OCI-LY3 (cell line): ENCODE measurements at regions not wholly inside any gene's neighbourhood (a gene's known extent, or its start where the extent isn't known, plus 50 kb on each side); places are given as distances from the start of the nearest gene placed in this dataset.

Experiments used
- H2AFZ ChIP-seq: fragments of 200-600, 300-600 bp; shearing (Covaris generic); 2 replicates; pipeline ENCODE4 v1.6.0; 2014; ENCODE audit warnings: antibody characterized with exemption, low read depth, low read length
- H3K27ac ChIP-seq: fragments of 200-600, 300-600 bp; sonication (generic); 2 replicates; pipeline ENCODE4 v1.5.1; 2014; ENCODE audit warnings: mild to moderate bottlenecking, low read length, moderate library complexity, mixed read lengths
- H3K27me3 ChIP-seq: fragments of 200-600, 300-600 bp; sonication (generic); 2 replicates; pipeline ENCODE4 v1.6.1; 2014; ENCODE audit warnings: low read depth, low read length, mixed read lengths
- H3K36me3 ChIP-seq: fragments of 200-600, 300-600 bp; sonication (generic); replicated peaks from 2 replicates; pipeline ENCODE3; 2014; ENCODE audit warnings: low read depth, low read length, mixed read lengths
- H3K4me1 ChIP-seq: fragments of 300-600, 200-600 bp; sonication (generic); 2 replicates; pipeline ENCODE4 v1.6.1; 2014; ENCODE audit warnings: low read length, mixed read lengths
- H3K4me2 ChIP-seq: fragments of 200-600, 300-600 bp; sonication (generic); 2 replicates; pipeline ENCODE4 v1.6.1; 2014; ENCODE audit warnings: low read length, mixed read lengths
- H3K4me3 ChIP-seq: fragments of 300-600, 200-600 bp; sonication (generic); 2 replicates; pipeline ENCODE4 v1.5.1; 2014; ENCODE audit warnings: antibody characterized with exemption, mild to moderate bottlenecking, low read length, moderate library complexity
- H3K79me2 ChIP-seq: fragments of 300-600, 200-600 bp; shearing (Covaris generic); 2 replicates; pipeline ENCODE4 v1.6.1; 2014; ENCODE audit warnings: mild to moderate bottlenecking, low read length, mixed read lengths
- H3K9ac ChIP-seq: fragments of 300-600, 200-600 bp; shearing (Covaris generic); 2 replicates; pipeline ENCODE4 v1.6.0; 2014; ENCODE audit warnings: mild to moderate bottlenecking, low read length, moderate library complexity
- H3K9me3 ChIP-seq: fragments of 200-600, 300-600 bp; shearing (Covaris generic); 2 replicates; pipeline ENCODE4 v1.6.1; 2014; ENCODE audit warnings: low read length, mixed read lengths; ENCODE audit not compliant: insufficient read depth
- H4K20me1 ChIP-seq: fragments of 200-600, 300-600 bp; sonication (generic); 2 replicates; pipeline ENCODE4 v1.6.1; 2016; ENCODE audit warnings: low read length, mixed read lengths; ENCODE audit not compliant: insufficient read depth
- EZH2phosphoT487 ChIP-seq: fragments of 200-600 bp; shearing (Covaris generic); IDR thresholded peaks from 2 replicates; pipeline ENCODE4 v1.6.1; 2018; ENCODE audit warnings: antibody characterized with exemption, mixed run types, low read depth
- TF ChIP-seq, protein P1 (sequence below): fragments of 200-600, 300-600 bp; sonication (generic); IDR thresholded peaks from 2 replicates; pipeline ENCODE4 v1.5.1; 2014; ENCODE audit warnings: antibody characterized with exemption, low read length, low read depth

DNA sequence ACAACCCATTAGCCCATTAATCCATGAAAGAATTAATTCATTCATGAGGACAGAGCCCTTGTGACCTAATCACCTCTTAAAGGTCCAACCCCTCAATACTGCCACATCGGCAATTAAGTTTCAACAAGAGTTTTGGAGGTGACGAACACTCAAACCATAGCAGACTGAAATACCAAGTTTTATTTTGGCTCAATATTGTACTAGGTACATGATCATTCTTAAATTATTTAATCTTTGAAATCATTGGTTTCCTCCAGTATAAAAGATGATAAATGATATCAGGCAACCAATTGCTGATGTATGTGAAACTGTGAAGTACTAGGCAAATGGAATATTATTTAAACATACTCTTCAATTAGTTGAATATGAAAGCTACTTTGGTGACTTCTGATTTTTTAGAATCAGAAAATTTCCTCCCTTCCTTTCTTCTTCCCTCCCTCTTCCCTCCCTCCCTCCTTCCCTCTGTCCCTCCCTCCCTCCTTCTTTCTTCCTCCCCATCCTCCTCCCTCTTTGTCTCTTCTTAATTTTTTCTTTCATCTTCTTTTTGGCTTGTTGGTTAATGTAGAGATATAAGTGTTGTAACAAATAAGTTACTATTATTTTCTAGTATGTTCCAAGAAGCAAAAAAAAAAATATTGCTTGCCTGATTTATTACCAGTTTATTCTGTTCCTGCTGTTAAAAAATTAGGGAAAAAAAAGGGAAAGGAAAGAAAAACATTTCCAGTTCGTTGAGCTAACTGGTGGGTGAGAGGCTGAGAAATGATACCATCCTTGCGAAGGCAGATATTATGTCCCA, 233.9 kb upstream of the ZNF217 start:
- no peaks in the 10 kb centered on the region for H3K27me3 ChIP-seq
- H3K4me2 ChIP-seq: peak overlapping the region; percentile 49
- H3K79me2 ChIP-seq: no peaks in the 10 kb centered on the region
- TF ChIP-seq EZH2phosphoT487: no peak
- TF ChIP-seq, protein P1, sequence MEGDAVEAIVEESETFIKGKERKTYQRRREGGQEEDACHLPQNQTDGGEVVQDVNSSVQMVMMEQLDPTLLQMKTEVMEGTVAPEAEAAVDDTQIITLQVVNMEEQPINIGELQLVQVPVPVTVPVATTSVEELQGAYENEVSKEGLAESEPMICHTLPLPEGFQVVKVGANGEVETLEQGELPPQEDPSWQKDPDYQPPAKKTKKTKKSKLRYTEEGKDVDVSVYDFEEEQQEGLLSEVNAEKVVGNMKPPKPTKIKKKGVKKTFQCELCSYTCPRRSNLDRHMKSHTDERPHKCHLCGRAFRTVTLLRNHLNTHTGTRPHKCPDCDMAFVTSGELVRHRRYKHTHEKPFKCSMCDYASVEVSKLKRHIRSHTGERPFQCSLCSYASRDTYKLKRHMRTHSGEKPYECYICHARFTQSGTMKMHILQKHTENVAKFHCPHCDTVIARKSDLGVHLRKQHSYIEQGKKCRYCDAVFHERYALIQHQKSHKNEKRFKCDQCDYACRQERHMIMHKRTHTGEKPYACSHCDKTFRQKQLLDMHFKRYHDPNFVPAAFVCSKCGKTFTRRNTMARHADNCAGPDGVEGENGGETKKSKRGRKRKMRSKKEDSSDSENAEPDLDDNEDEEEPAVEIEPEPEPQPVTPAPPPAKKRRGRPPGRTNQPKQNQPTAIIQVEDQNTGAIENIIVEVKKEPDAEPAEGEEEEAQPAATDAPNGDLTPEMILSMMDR: no peak
- H3K4me3 ChIP-seq: peak overlapping the region; percentile 19; the same call in 1 of the 2 replicates
- H4K20me1 ChIP-seq: no peaks in the 10 kb centered on the region
- H3K4me1 ChIP-seq: peaks cover 43% of the 10 kb centered on the region
- no peak overlapping the region; the same call in 1 of the 2 replicates for H3K9ac ChIP-seq
- H3K9me3 ChIP-seq: no peaks in the 10 kb centered on the region
- peak overlapping the region; percentile 60 for H2AFZ ChIP-seq
- no peaks in the 10 kb centered on the region for H3K36me3 ChIP-seq
- peak overlapping the region; percentile 7; the same call in 1 of the 2 replicates for H3K27ac ChIP-seq

DNA sequence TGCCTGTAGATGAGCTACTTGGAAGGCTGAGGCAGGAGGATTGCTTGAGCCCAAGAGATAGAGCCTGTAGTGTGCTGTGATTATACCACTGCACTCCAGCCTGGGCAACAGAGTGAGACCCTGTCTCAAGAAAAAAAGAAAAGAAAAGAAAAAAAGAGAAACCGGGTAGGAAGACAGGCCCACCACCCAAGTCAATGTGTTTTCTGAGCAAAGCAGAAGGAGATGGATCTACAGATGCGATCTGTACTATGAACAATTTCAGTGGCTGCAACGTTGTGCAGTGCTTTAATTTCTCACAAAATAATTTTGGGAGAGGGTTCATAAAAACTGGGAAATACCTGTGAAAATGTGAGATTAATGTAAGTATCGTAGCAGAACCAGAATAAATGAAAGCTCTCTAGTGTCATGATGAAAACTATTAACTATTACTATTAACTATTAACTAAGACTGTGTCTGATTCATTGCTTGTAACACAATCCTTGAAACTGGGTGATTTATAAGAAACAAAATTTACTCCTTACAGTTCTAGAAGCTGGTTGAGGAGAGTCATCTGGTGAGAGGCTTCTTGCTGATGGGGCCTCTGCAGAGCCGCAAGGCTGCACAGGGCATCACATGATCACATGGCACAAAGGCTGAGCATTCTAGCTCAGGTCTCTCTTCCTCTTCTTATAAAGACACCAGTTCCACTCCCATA, 233.1 kb upstream of the ZNF217 start:
- Histone ChIP-seq H3K79me2 (no peaks in the 10 kb centered on the region), H3K9ac (no peak overlapping the region; the same call in 1 of the 2 replicates), H3K4me1 (peaks cover 43% of the 10 kb centered on the region), H3K36me3 (no peaks in the 10 kb centered on the region), H3K4me2 (peak overlapping the region; percentile 49), H2AFZ (peak overlapping the region; percentile 60), H3K27ac (peak overlapping the region; percentile 11), H3K9me3 (no peaks in the 10 kb centered on the region), H3K27me3 (no peaks in the 10 kb centered on the region), H3K4me3 (peak overlapping the region; percentile 19; the same call in 1 of the 2 replicates), H4K20me1 (no peaks in the 10 kb centered on the region)
- no peak for TF ChIP-seq EZH2phosphoT487
- TF ChIP-seq, protein P1: no peak

DNA sequence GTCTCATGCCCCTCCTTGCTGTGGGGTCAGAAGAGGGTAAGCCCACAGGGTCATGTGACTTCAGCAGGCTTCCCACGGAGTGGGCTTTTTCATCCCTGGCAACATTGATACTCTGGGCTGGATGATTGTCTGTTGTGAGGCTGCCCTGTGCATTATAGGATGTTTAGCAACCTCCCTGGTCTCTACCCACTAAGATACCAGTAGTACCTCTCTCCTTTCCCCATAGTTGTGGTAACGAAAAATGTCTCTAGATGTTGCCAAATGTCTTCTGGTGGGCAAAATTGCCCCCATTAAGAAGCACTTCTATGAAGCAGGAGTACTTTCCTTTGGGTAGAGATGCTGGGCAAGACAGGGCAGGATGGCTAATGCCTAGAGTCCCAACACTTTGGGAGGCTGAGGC, 232.5 kb upstream of the ZNF217 start:
- no peak overlapping the region for H3K4me2 ChIP-seq
- H4K20me1 ChIP-seq: no peaks in the 10 kb centered on the region
- no peak for TF ChIP-seq EZH2phosphoT487
- TF ChIP-seq, protein P1: no peak
- no peaks in the 10 kb centered on the region for H3K9me3 ChIP-seq
- H3K4me3 ChIP-seq: no peak overlapping the region
- no peaks in the 10 kb centered on the region for H3K79me2 ChIP-seq
- peaks cover 43% of the 10 kb centered on the region for H3K4me1 ChIP-seq
- H3K27me3 ChIP-seq: no peaks in the 10 kb centered on the region
- H2AFZ ChIP-seq: no peak overlapping the region
- no peak overlapping the region for H3K9ac ChIP-seq
- no peaks in the 10 kb centered on the region for H3K36me3 ChIP-seq
- no peak overlapping the region for H3K27ac ChIP-seq

DNA sequence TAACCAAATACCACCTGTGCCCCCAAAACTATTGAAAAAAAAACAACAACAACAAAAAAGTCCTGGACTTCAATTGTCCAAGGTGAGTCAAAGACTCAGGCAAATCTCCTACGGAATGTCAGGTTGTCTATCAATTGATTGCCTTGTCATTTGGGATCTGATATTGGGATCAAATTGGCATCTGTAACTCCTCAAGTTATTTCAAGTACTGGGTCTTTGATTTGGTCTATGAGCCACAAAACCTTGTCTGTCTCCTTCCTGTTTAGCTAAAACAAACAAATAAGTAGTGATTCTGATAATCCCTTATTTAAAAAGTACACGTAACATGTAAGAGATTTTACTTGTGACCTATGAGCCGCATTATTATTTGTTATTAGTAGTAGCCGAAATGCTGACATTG, 231.6 kb upstream of the ZNF217 start:
- no peak overlapping the region for H3K9ac ChIP-seq
- TF ChIP-seq EZH2phosphoT487: no peak
- TF ChIP-seq, protein P1: no peak
- H3K9me3 ChIP-seq: no peaks in the 10 kb centered on the region
- no peak overlapping the region for H3K27ac ChIP-seq
- no peak overlapping the region for H3K4me2 ChIP-seq
- H3K4me1 ChIP-seq: peaks cover 39% of the 10 kb centered on the region
- H3K4me3 ChIP-seq: no peak overlapping the region
- no peaks in the 10 kb centered on the region for H3K79me2 ChIP-seq
- no peaks in the 10 kb centered on the region for H3K27me3 ChIP-seq
- H2AFZ ChIP-seq: no peak overlapping the region
- no peaks in the 10 kb centered on the region for H4K20me1 ChIP-seq
- H3K36me3 ChIP-seq: no peaks in the 10 kb centered on the region
